Lower leg skin (tissue), 4 donors: ENCODE measurements at regions not wholly inside any gene's neighbourhood (a gene's known extent, or its start where the extent isn't known, plus 50 kb on each side); places are given as distances from the start of the nearest gene placed in this dataset.
"Not testable (repeated sequence)": the region's sequence is repeated elsewhere in the genome, so short reads cannot be mapped to it uniquely, and the experiment has no call there.

Experiments
- DNase-seq, 2 donors: peaks; one replicate each; pipeline ENCODE4 v3.0.0-alpha.2; 2019; ENCODE audit warnings: low spot score in 2 of 2
- H3K4me3 ChIP-seq: fragments of 200-600 bp; sonication (generic); 2 replicates; pipeline ENCODE4 v1.5.1; 2017; ENCODE audit warnings: mild to moderate bottlenecking, low read depth; ENCODE audit not compliant: poor library complexity, severe bottlenecking
- POLR2A ChIP-seq, 2 donors: fragments of 450-650 bp; IDR thresholded peaks; one replicate each; pipeline ENCODE4 v1.6.1; 2016 to 2017; ENCODE audit warnings: antibody characterized with exemption in 2 of 2, mild to moderate bottlenecking in 1 of 2, moderate library complexity in 1 of 2
- WGBS, 2 donors: methylation state at CpG; one replicate each; pipeline ENCODE4 v1.1.5; 2018; 5-methylcytosine and 5-hydroxymethylcytosine counted together
- intact Hi-C: fragments of 100-400 bp; cut with DNase I; formaldehyde crosslinking; loops from one replicate; pipeline ENCODE4 v1.15.0; 2023; ENCODE audit warnings: low total_unique reads
- TF ChIP-seq, protein P1 (sequence below), 3 donors: fragments of 450-650 bp; IDR thresholded peaks; one replicate each; pipeline ENCODE4 v1.5.1; 2016; ENCODE audit warnings: antibody characterized with exemption in 3 of 3, mild to moderate bottlenecking in 3 of 3, moderate library complexity in 2 of 3

DNA sequence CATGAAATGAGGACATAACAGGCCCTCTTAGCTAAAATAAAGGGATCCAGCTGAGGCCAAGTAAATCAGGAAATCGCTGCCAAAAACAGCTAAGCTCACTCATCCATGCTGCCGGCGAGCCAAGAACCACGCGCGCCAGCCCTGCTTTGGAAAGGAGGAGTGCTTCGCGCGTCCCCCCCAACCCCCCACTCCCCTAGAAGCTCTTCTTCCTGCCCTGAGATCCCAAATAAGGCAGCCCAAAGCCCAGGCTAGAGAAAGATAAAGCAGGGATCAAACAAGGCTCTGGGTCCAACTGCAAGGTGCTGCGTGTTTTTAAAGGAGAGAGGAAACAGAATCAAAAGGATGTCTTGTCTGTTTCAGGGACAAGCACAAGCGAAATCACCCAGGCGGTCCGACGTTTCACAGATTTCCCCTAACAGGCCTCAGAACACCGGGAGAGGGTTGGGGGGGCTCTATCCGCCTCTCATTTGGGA is 168.3 kb upstream of the AUTS2 start:
- no peak for DNase-seq
- WGBS, 2 donors = 2 to 9% methylated on average over 16 of the region's 16 CpGs
- no peak overlapping the region for H3K4me3 ChIP-seq
- intact Hi-C loops = no loop called here
- TF ChIP-seq, protein P1, sequence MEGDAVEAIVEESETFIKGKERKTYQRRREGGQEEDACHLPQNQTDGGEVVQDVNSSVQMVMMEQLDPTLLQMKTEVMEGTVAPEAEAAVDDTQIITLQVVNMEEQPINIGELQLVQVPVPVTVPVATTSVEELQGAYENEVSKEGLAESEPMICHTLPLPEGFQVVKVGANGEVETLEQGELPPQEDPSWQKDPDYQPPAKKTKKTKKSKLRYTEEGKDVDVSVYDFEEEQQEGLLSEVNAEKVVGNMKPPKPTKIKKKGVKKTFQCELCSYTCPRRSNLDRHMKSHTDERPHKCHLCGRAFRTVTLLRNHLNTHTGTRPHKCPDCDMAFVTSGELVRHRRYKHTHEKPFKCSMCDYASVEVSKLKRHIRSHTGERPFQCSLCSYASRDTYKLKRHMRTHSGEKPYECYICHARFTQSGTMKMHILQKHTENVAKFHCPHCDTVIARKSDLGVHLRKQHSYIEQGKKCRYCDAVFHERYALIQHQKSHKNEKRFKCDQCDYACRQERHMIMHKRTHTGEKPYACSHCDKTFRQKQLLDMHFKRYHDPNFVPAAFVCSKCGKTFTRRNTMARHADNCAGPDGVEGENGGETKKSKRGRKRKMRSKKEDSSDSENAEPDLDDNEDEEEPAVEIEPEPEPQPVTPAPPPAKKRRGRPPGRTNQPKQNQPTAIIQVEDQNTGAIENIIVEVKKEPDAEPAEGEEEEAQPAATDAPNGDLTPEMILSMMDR (IDR thresholded peaks at IDR 0.05) = no peak
- TF ChIP-seq POLR2A (IDR thresholded peaks at IDR 0.05) = no peak

DNA sequence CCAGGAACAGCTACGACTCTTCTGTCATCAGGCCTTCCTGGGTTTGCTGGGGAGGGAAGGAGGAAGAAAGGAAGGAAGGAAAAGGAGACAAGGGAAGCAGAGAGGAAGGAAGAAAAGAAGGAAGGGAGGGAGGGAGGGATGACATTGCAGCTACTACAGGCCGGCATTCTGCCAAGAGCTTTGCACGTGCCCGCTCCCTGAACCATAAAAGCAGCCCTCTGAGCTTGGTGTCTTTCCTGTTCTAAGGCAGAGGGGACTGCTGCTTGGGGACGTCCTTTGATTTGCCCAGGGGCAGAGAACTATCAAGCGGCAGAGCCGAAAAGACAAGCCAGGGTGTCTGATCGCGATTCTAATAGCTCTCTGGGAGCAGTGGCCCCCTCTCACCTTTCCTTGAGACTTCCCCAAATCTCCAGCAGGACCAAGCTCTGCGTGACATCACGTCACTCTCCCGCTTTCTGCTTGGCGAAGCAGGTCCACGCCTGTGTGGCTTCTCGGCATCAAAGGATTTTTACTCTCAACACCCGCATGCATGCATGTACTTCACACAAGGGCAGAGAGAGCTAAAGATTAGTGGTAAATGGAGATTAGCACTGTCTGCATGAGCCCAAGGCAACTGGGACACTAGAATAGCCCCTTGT is 167.8 kb upstream of the AUTS2 start:
- TF ChIP-seq POLR2A (IDR thresholded peaks at IDR 0.05) = no peak
- TF ChIP-seq, protein P1 (IDR thresholded peaks at IDR 0.05) = no peak
- WGBS, 2 donors = 45 to 58% methylated on average over 16 of the region's 16 CpGs
- H3K4me3 ChIP-seq = no peak overlapping the region
- DNase-seq = no peak
- intact Hi-C loops = no loop called here

DNA sequence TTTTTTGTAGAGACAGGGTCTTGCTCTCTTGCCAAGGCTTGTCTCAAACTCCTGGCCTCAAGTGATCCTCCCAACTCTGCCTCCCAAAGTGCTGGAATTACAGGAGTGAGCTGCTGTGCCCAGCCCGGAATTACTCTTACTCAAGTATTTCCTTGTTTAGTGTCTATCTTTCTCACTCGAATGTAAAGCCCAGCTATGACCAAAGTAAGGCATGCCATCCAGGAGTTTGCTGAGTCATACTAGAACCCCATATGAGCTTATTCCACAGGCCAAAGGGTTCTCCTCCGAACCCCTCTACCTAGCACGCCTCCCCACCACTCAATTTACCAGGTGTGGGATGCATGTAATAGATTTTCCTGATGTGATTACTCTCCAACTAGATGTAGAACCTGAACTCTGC is 166.6 kb upstream of the AUTS2 start:
- no peak overlapping the region for H3K4me3 ChIP-seq
- WGBS, 2 donors = 84 to 93% methylated on average over 4 of the region's 4 CpGs
- TF ChIP-seq POLR2A (IDR thresholded peaks at IDR 0.05) = no peak
- TF ChIP-seq, protein P1 (IDR thresholded peaks at IDR 0.05) = no peak
- intact Hi-C loops = no loop called here
- DNase-seq = no peak

DNA sequence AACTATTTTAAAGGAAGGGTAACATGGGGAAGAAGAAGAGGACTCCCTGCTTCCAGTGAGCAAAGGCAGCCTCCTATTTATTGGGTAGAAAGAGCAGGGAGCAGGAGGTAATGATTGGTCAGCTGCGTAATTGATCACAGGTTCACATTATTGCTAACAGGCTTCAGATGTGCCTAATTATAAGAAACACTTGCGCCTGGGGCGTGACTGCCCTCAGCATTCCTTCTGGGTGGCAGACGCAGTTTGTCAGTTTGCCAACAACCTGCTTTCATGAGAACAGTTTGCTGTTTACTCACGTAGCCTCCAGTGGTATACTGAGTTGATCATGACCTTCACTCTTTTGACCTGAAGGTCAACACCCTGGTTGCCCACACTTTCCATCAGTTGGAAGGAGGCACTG is 166.0 kb upstream of the AUTS2 start:
- 61 to 65% methylated on average over 5 of the region's 5 CpGs for WGBS, 2 donors
- DNase-seq, H3K4me3 ChIP-seq, intact Hi-C loops: not testable (repeated sequence)

DNA sequence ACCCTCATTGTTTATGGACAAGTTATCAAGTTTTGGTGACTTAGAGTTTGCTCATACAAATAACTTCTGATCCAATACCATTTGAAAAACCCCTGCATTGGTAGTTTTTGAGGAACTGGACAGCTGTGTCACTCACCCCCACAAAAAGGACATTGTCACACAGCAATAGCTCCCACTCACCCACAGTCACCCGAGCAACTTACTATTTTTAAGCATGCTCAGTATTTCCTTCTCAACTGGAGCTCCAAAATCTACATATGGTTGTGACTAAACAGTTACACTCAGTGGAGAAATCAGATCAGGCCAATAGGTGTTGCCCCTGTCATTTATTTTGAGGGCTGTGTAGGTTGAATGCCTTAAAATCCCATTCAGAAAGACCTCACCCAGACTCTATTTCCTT is 165.2 kb upstream of the AUTS2 start:
- no peak for DNase-seq
- 55 to 66% methylated on average over 1 of the region's 1 CpG for WGBS, 2 donors
- H3K4me3 ChIP-seq = no peak overlapping the region
- TF ChIP-seq POLR2A (IDR thresholded peaks at IDR 0.05) = no peak
- TF ChIP-seq, protein P1 (IDR thresholded peaks at IDR 0.05) = no peak
- intact Hi-C loops = no loop called here

DNA sequence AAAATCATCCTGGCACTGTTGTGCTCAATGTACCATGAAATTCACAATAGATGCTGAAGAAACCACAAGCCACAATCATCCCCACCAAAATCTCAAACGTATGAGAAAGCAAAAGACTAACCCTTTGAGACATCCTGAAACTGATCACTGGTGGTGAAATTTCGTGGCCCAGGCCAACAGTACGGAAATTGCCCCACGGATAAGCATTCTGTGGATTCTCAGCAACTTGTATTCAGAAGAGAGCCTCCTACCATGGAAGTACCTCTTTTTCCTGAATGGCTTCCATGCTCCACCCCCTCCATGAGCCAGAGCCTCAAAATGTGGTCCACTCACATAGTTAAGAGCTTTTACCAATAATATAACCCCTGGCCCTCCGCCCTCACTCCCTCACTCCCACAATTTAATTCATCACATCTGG is 163.9 kb upstream of the AUTS2 start:
- WGBS, 2 donors = 50 to 76% methylated on average over 5 of the region's 5 CpGs
- TF ChIP-seq, protein P1 (IDR thresholded peaks at IDR 0.05) = no peak
- TF ChIP-seq POLR2A (IDR thresholded peaks at IDR 0.05) = no peak
- H3K4me3 ChIP-seq = no peak overlapping the region
- no peak for DNase-seq
- intact Hi-C loops = no loop called here
